ENCODE measurements at regions not wholly inside any gene's neighbourhood (a gene's known extent, or its start where the extent isn't known, plus 50 kb on each side); places are given as distances from the start of the nearest gene placed in this dataset.

DNA sequence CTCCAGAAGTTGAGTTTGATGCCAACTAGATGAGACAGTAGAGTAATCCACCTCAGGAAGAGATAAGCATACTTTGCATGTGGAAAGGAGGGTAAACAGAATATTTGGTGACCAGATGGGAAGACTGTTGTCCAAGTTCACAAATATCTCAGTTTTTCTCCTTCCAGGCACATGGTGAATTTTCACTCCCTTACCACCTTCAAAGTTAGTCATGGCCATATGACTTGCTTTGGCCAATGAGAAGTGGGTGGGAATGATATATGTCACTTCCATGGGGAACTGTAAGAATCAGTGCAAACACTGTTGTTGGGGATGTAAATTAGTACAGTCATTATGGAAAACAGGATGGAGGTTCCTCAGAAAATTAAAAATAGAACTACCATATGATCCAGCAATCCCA, 105.8 kb downstream of the SPATA19 start (continued):
- TF ChIP-seq ZC3H11A (IDR thresholded peaks at IDR 0.05) = no peak
- no peak for TF ChIP-seq ZNF302 (CRISPR knock-in tag; IDR thresholded peaks at IDR 0.05)
- no peak for TF ChIP-seq JUN (IDR thresholded peaks at IDR 0.05)
- no peak for TF ChIP-seq GATA3 (IDR thresholded peaks at IDR 0.05; ENCODE audit: borderline replicate concordance)

DNA sequence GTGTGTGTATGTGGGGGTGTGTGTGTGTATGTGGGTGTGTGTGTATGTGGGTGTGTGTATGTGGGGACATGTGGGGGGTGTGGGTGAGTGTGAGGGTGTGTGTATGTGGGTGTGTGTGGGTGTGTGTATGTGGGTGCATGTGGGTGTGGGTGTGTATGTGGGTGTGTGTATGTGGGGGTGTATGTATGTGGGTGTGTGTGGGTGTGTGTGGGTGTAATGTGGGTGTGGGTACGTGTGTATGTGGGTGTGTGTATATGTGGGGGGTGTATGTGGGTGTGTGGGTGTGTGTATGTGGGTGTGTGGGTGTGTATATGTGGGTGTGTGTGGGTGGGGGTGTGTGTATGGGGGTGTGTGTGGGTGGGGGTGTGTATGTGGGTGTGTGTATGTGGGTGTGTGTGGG, 106.7 kb downstream of the SPATA19 start:
- ChIA-PET POLR2A (no interaction called here), CTCF (no interaction called here)
- FAIRE-seq (no peak), DNase-seq (ENCODE audit: low read depth in 1 of 2, low spot score in 1 of 2) (no peak), ATAC-seq (no peak)
- TF ChIP-seq EHMT2 (IDR thresholded peaks at IDR 0.05; ENCODE audit: low read depth) = no peak
- TF ChIP-seq CEBPB (IDR thresholded peaks at IDR 0.05) = no peak
- TF ChIP-seq ZC3H11A (IDR thresholded peaks at IDR 0.05) = no peak
- no peak for TF ChIP-seq MAZ (IDR thresholded peaks at IDR 0.05; ENCODE audit: borderline replicate concordance, low read depth, low read length)
- no peak for TF ChIP-seq HOXB13 (CRISPR knock-in tag; IDR thresholded peaks at IDR 0.05; ENCODE audit: low read depth)
- no peak for TF ChIP-seq RARB (CRISPR knock-in tag; IDR thresholded peaks at IDR 0.05)
- Histone ChIP-seq H3K4me3 (no peak overlapping the region), H3K4me1 (no peaks in the 10 kb centered on the region), H3K27ac (no peak overlapping the region), H3K9me3 (no peaks in the 10 kb centered on the region), H3K4me2 (no peak overlapping the region)
- WGBS (ENCODE audit: missing lambda C conversion rate) = 17% methylated on average over 1 of the region's 1 CpG

DNA sequence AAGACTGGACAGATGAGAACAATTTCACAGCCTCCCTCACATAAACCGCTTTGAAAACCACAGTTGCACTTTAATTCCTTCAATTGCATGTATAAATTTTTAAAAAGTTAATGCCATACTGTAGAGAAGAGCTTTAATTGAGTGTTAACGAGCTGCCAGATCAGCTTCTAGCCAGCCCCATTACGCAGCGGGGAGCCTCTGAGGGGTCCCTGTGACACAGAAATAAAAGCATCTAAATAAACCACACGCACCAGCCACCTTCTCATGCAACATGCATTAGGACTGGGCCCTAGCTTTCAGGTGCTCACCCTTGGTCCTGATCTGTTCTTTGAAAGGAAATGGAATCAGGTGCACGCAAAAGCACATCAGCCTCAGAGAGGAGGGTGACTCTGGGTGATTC, 111.7 kb downstream of the SPATA19 start:
- POLR2A ChIA-PET = no interaction called here
- no peaks in the 10 kb centered on the region for H3K4me1 ChIP-seq
- DNase-seq (ENCODE audit: low read depth in 1 of 2, low spot score in 1 of 2) = no peak
- H3K9me3 ChIP-seq = no peaks in the 10 kb centered on the region
- no peak for ATAC-seq
- CTCF ChIA-PET = no interaction called here
- H3K4me3 ChIP-seq = no peak overlapping the region
- WGBS (ENCODE audit: missing lambda C conversion rate) = 5% methylated on average over 6 of the region's 6 CpGs
- TF ChIP-seq KDM5A (IDR thresholded peaks at IDR 0.05) = no peak
- no peak for TF ChIP-seq FOSB (CRISPR knock-in tag; IDR thresholded peaks at IDR 0.05)
- no peak for TF ChIP-seq POLR2A (IDR thresholded peaks at IDR 0.05; ENCODE audit: low read length)
- no peak for TF ChIP-seq ZC3H11A (IDR thresholded peaks at IDR 0.05)
- TF ChIP-seq, protein P1, sequence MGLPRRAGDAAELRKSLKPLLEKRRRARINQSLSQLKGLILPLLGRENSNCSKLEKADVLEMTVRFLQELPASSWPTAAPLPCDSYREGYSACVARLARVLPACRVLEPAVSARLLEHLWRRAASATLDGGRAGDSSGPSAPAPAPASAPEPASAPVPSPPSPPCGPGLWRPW (IDR thresholded peaks at IDR 0.05) = no peak
- H3K27ac ChIP-seq = no peak overlapping the region
- H3K4me2 ChIP-seq = no peak overlapping the region
- no peak for FAIRE-seq

DNA sequence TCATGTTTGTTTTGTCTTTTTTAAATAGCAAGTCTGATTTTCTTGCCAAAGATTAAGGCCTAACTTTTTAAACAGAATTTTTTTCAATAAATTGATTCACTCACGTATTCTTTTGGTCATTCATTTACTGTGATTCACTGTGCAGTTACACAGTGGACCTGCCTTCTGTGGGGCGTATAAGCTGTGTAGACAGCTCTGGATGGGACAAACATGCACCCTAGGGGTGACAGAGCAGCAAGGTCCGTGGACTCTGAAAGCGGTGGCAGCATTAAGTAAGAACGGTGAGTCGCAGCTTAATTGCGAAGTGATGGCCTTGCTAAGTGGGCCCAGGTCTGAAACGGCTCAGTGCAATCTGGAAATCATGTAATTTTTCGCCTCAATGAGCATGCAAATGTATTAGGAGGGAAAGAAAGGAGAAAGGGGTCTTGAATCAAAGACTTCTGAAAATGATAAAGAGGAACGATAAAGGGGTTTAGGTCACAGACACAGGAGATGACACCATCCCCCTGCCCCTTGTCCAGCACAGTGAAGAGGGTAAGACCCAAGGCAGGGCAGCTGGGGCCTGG, 113.1 kb downstream of the SPATA19 start:
- CTCF ChIA-PET = no interaction called here
- WGBS (ENCODE audit: missing lambda C conversion rate) = 21% methylated on average over 10 of the region's 10 CpGs
- POLR2A ChIA-PET = no interaction called here
- Histone ChIP-seq H3K4me2 (no peak overlapping the region), H3K9me3 (no peaks in the 10 kb centered on the region), H3K4me3 (no peak overlapping the region), H3K4me1 (no peaks in the 10 kb centered on the region), H3K27ac (no peak overlapping the region)
- ATAC-seq (no peak), DNase-seq (ENCODE audit: low read depth in 1 of 2, low spot score in 1 of 2) (no peak), FAIRE-seq (no peak)
- TF ChIP-seq POLR2AphosphoS2 (conservative IDR thresholded peaks at IDR 0.05; ENCODE audit: low read length) = no peak
- no peak for TF ChIP-seq HOXA7 (CRISPR knock-in tag; IDR thresholded peaks at IDR 0.05)
- no peak for TF ChIP-seq RARB (CRISPR knock-in tag; IDR thresholded peaks at IDR 0.05)
- no peak for TF ChIP-seq RFX5 (IDR thresholded peaks at IDR 0.05)
- TF ChIP-seq, protein P2, sequence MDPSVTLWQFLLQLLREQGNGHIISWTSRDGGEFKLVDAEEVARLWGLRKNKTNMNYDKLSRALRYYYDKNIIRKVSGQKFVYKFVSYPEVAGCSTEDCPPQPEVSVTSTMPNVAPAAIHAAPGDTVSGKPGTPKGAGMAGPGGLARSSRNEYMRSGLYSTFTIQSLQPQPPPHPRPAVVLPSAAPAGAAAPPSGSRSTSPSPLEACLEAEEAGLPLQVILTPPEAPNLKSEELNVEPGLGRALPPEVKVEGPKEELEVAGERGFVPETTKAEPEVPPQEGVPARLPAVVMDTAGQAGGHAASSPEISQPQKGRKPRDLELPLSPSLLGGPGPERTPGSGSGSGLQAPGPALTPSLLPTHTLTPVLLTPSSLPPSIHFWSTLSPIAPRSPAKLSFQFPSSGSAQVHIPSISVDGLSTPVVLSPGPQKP (IDR thresholded peaks at IDR 0.05; ENCODE audit: low read depth, low read length) = no peak
- TF ChIP-seq, protein P3, sequence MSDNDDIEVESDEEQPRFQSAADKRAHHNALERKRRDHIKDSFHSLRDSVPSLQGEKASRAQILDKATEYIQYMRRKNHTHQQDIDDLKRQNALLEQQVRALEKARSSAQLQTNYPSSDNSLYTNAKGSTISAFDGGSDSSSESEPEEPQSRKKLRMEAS (IDR thresholded peaks at IDR 0.05) = no peak
- no peak for TF ChIP-seq HOXB5 (CRISPR knock-in tag; IDR thresholded peaks at IDR 0.05)
- no peak for TF ChIP-seq RAD21 (conservative IDR thresholded peaks at IDR 0.05 in 1 of 2, IDR thresholded peaks at IDR 0.05 in 1 of 2)
- TF ChIP-seq, protein P4, sequence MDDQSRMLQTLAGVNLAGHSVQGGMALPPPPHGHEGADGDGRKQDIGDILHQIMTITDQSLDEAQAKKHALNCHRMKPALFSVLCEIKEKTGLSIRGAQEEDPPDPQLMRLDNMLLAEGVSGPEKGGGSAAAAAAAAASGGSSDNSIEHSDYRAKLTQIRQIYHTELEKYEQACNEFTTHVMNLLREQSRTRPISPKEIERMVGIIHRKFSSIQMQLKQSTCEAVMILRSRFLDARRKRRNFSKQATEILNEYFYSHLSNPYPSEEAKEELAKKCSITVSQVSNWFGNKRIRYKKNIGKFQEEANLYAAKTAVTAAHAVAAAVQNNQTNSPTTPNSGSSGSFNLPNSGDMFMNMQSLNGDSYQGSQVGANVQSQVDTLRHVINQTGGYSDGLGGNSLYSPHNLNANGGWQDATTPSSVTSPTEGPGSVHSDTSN (IDR thresholded peaks at IDR 0.05) = no peak
- TF ChIP-seq FOXS1 (CRISPR knock-in tag; IDR thresholded peaks at IDR 0.05) = no peak
- no peak for TF ChIP-seq NPAS2 (CRISPR knock-in tag; IDR thresholded peaks at IDR 0.05; ENCODE audit: borderline replicate concordance)
- TF ChIP-seq HEYL (CRISPR knock-in tag; IDR thresholded peaks at IDR 0.05) = no peak
- TF ChIP-seq PHF8 (IDR thresholded peaks at IDR 0.05; ENCODE audit: borderline replicate concordance, low read depth) = no peak
- TF ChIP-seq, protein P5, sequence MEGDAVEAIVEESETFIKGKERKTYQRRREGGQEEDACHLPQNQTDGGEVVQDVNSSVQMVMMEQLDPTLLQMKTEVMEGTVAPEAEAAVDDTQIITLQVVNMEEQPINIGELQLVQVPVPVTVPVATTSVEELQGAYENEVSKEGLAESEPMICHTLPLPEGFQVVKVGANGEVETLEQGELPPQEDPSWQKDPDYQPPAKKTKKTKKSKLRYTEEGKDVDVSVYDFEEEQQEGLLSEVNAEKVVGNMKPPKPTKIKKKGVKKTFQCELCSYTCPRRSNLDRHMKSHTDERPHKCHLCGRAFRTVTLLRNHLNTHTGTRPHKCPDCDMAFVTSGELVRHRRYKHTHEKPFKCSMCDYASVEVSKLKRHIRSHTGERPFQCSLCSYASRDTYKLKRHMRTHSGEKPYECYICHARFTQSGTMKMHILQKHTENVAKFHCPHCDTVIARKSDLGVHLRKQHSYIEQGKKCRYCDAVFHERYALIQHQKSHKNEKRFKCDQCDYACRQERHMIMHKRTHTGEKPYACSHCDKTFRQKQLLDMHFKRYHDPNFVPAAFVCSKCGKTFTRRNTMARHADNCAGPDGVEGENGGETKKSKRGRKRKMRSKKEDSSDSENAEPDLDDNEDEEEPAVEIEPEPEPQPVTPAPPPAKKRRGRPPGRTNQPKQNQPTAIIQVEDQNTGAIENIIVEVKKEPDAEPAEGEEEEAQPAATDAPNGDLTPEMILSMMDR (IDR thresholded peaks at IDR 0.05) = no peak

Data from A549 (cell line).